ENCODE measurements at regions not wholly inside any gene's neighbourhood (a gene's known extent, or its start where the extent isn't known, plus 50 kb on each side); places are given as distances from the start of the nearest gene placed in this dataset.

- no peak for DNase-seq (ENCODE audit: low read depth in 2 of 2)
These were observed 216.2 kb upstream of the HS6ST1 start for GRCh38 chr2:128534688-128535392.

GRCh38 chr2:128535953-128536352, 217.3 kb upstream of the HS6ST1 start:
- no peak for DNase-seq (ENCODE audit: low read depth in 2 of 2)

DNA sequence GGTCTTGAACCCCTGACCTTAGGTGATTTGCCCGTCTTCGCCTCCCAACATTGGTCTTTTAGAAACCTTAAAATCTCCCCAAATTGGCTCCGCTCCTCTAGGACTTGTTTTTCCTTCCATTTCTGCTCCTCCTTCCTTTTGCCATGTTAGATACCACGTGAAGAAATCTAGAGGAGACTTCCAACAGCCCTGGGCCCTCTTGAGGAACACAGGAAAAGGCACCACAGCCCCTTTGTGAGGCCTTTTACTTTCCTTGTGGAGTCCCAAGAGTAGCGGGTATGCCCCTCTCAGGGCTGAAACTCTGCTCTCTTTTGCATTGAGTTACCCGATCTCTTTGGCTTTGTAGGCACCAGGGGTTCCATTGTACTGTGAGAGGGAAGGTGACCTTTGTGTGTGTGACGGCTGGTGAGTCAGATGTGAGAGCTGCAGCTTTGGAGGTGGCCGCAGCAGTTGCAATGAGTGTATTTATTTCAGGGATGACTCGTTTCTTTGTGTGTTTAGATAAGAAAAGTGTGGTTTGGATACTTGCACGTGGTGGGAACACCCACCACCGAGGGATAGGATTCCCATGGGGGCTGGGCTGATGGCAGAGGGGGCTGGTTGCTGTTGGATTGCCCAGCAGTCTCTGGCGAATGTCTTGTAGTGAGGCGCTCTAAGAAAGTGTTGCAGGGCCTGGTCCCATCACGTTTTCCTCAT, 218.4 kb upstream of the HS6ST1 start:
- DNase-seq (ENCODE audit: low read depth in 2 of 2), result no peak

- DNase-seq (ENCODE audit: low read depth in 2 of 2), result no peak
These were observed 219.0 kb upstream of the HS6ST1 start for GRCh38 chr2:128537646-128538045.

- no peak for DNase-seq (ENCODE audit: low read depth in 2 of 2)
These were observed 219.7 kb upstream of the HS6ST1 start for GRCh38 chr2:128538396-128538795.

DNA sequence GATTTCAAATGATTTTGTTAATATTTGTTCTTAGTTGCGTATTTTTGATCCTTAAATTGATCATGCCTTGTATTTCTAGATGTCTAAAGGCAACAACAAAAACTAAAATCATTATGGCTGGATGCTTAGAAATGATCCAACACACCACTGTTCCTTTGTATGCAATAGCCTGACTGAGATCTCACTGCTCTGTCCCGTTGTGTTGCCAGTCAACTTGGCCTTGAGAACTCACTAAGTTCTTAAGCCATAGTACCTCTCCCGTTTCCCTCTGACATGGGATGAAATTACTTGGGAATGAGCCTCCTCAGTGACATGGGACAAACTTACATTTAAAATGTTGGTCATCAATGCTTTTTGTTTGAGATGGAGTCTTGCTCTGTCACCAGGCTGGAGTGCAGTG, 222.0 kb upstream of the HS6ST1 start:
- no peak for DNase-seq (ENCODE audit: low read depth in 2 of 2)

- no peak for DNase-seq (ENCODE audit: low read depth in 2 of 2)
These were observed 222.8 kb upstream of the HS6ST1 start for GRCh38 chr2:128541448-128541847.

- no peak for DNase-seq (ENCODE audit: low read depth in 2 of 2)
These were observed 224.4 kb upstream of the HS6ST1 start for GRCh38 chr2:128543036-128543435.

GRCh38 chr2:128543646-128544045, 225.0 kb upstream of the HS6ST1 start:
- DNase-seq (ENCODE audit: low read depth in 2 of 2), result no peak

DNA sequence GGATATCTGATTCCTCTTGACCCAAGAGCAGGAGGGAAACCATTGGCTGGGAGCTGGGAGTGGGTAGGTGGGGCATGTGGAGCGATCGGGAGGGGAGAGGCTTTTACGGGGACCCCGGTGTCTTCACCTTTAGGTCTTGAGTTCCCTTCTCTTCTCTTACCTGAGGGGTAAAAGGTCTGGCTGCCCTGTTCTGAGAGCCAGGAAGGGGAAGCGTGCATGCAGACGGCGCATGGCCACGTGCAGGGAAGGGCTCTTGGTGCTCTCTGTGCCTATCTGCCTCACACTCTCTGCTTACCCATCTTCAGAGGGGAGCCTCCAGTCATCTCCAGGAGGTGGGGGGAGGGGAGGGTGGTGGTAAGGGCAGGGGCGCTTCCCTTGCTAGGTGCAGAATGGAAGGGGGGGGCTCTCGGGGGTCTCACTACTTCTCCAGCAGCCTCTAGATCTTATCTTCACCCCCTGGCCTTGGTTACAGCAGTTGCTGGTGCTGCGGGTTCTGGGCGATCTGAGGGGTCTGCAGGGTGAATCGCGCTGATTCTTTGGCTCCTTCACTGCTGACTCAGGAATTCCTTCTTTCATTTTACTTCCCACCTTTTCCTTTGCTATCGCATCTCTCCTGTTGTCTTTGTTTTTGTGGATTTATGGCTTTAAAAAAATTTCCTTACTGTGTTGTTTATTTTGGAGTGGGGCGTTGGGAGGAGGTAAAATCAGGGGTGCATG, 225.8 kb upstream of the HS6ST1 start:
- DNase-seq (ENCODE audit: low read depth in 2 of 2), result no peak

DNA sequence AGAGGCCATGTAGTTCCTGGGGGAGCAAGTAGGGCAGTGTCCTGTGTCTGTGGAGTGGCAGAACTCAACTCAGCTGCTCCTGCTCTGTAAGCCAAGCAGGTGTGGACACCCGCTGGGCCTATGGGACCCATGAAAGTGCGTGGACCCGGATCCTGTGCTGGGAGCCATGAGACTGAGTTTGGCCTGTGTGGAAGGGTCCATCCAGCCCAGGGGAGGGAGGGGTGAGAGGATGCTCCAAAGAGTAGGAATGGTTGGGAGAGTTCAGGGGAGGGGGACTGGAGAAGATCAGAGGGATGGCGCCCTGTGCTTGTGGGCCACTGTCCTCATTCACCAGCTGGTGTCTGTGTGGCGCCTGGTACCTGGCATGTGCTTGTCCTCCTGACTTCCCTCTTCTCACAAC, 226.4 kb upstream of the HS6ST1 start:
- no peak for DNase-seq (ENCODE audit: low read depth in 2 of 2)

- no peak for DNase-seq (ENCODE audit: low read depth in 2 of 2)
These were observed 227.2 kb upstream of the HS6ST1 start for GRCh38 chr2:128545829-128546228.

GRCh38 chr2:128547667-128548066, 229.0 kb upstream of the HS6ST1 start:
- DNase-seq (ENCODE audit: low read depth in 2 of 2), result no peak

DNA sequence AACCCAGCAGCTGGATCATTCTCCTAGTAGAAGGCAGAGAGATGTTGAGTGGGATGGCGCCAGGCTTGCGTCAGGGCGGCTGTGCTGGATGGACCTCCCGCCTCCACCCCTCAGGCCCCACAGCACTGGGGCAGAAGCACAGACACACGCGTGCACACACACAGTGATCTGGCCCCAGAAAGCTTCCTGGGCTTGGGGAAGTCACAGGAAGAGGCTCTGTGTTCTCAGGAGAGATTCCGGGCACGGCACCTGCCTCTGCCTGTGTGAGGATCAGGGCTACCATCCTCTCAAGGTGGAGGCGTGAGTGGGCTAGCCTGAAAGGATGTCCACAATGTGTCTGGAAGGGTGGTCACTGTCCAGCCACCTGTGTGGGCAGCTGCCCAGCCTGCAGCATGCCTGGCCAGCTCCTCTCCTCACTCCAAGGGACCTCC, 229.8 kb upstream of the HS6ST1 start:
- no peak for DNase-seq (ENCODE audit: low read depth in 2 of 2)

DNA sequence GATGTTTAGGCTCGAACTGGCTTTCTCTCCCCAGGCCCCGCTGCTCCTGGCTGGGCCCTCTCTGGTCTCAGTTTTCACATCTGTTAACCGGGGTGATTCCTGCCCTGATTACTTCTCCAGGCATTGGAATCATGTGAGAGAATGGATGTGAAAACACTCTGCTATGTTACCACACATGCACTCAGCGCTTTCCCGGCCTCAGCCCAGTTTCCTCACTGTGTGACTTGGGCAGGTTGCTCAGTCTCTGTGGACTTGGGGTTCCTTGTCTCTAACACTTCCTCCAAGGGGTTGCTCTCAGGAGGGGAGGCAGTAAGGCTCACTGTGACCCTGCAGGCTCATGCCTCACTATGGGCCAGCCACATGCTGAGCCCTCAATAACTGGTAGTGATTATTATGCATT, 230.4 kb upstream of the HS6ST1 start:
- DNase-seq (ENCODE audit: low read depth in 2 of 2), result no peak

DNA sequence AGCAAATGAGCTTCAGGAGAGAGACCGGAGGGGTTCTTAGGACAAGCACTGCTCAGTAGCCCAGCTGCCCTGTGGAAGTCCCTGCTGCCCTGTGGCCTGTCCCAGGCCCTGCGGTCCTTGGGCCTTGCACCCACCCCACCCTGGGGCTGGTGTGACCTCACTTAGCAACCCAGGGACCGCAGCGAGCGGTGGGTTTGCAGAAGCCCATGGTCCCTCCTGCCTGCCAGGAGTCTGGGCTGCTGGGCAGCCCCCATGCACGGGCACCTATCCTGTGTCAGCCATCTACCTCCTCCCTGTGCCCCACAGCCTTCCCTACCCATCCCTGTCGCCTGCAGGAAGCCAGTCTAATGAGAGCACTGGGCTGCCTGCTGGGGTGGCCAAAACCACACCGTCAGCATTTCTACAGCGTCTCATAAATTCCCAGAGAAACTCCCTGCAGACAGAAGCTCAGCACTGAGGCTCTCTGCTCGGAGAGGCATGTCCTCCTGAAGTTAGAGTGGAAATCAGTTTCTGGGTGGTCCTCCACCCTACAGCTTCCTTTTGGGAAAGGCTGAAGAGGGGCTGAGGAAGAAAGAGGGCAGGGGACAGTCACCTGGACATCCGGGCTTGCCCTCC, 231.1 kb upstream of the HS6ST1 start:
- no peak for DNase-seq (ENCODE audit: low read depth in 2 of 2)

DNA sequence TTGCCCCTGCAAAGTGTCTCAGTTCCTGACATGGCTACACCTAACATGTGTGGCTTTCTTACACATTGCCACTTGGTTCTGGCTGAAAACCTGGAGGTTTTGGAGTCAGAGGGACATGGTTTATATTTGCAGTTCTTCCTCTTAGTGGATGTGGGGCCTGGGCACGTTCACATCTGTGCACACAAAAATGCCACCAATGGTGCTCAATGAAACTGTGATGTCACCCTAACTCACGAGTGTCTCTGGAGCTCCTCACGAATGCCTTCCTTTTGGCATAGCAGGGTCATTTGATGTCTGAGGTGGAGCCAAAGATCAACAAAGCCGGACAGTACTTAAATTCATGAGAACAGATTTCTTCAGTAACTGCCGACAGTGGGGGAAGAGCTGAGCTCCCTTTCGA, 231.7 kb upstream of the HS6ST1 start:
- no peak for DNase-seq (ENCODE audit: low read depth in 2 of 2)

GRCh38 chr2:128550801-128551416, 232.2 kb upstream of the HS6ST1 start:
- DNase-seq (ENCODE audit: low read depth in 2 of 2), result no peak

GRCh38 chr2:128551435-128551834, 232.8 kb upstream of the HS6ST1 start:
- no peak for DNase-seq (ENCODE audit: low read depth in 2 of 2)

GRCh38 chr2:128552141-128552805, 233.6 kb upstream of the HS6ST1 start:
- no peak for DNase-seq (ENCODE audit: low read depth in 2 of 2)

GRCh38 chr2:128552806-128553551, 234.3 kb upstream of the HS6ST1 start:
- DNase-seq (ENCODE audit: low read depth in 2 of 2), result no peak
